ENCODE measurements at regions not wholly inside any gene's neighbourhood (a gene's known extent, or its start where the extent isn't known, plus 50 kb on each side); places are given as distances from the start of the nearest gene placed in this dataset.

GRCh38 chr2:137824501-137824900, 139.8 kb upstream of the HNMT start:
- DNase-seq (ENCODE audit: low spot score): no peak

- DNase-seq (ENCODE audit: low spot score): no peak
These were observed 137.6 kb upstream of the HNMT start for GRCh38 chr2:137826373-137827372.

- no peak for DNase-seq (ENCODE audit: low spot score)
These were observed 135.6 kb upstream of the HNMT start for GRCh38 chr2:137828624-137829023.

GRCh38 chr2:137829251-137829650, 135.0 kb upstream of the HNMT start:
- no peak for DNase-seq (ENCODE audit: low spot score)

GRCh38 chr2:137834760-137835379, 129.4 kb upstream of the HNMT start:
- no peak for DNase-seq (ENCODE audit: low spot score)

GRCh38 chr2:137836671-137837070, 127.6 kb upstream of the HNMT start:
- DNase-seq (ENCODE audit: low spot score): no peak

GRCh38 chr2:137837830-137838229, 126.4 kb upstream of the HNMT start:
- no peak for DNase-seq (ENCODE audit: low spot score)

- DNase-seq (ENCODE audit: low spot score): peak; percentile 35
These were observed 125.8 kb upstream of the HNMT start for GRCh38 chr2:137838255-137839092.

- DNase-seq (ENCODE audit: low spot score): no peak
These were observed 121.8 kb upstream of the HNMT start for GRCh38 chr2:137842430-137842829.

- DNase-seq (ENCODE audit: low spot score): no peak
These were observed 121.3 kb upstream of the HNMT start for GRCh38 chr2:137842952-137843351.

- no peak for DNase-seq (ENCODE audit: low spot score)
These were observed 118.9 kb upstream of the HNMT start for GRCh38 chr2:137845422-137845821.

GRCh38 chr2:137846993-137847392, 117.3 kb upstream of the HNMT start:
- no peak for DNase-seq (ENCODE audit: low spot score)

- no peak for DNase-seq (ENCODE audit: low spot score)
These were observed 116.8 kb upstream of the HNMT start for GRCh38 chr2:137847443-137847842.

GRCh38 chr2:137857881-137858280, 106.4 kb upstream of the HNMT start:
- no peak for DNase-seq (ENCODE audit: low spot score)

- DNase-seq (ENCODE audit: low spot score): no peak
These were observed 101.6 kb upstream of the HNMT start for GRCh38 chr2:137862651-137863050.

- peak; percentile 22 for DNase-seq (ENCODE audit: low spot score)
These were observed 98.2 kb upstream of the HNMT start for GRCh38 chr2:137865954-137866540.

- no peak for DNase-seq (ENCODE audit: low spot score)
These were observed 93.6 kb upstream of the HNMT start for GRCh38 chr2:137870682-137871081.

- no peak for DNase-seq (ENCODE audit: low spot score)
These were observed 91.7 kb upstream of the HNMT start for GRCh38 chr2:137872577-137872976.

- no peak for DNase-seq (ENCODE audit: low spot score)
These were observed 90.6 kb upstream of the HNMT start for GRCh38 chr2:137873536-137874244.

- DNase-seq (ENCODE audit: low spot score): no peak
These were observed 85.2 kb upstream of the HNMT start for GRCh38 chr2:137879121-137879520.

GRCh38 chr2:137881711-137882110, 82.6 kb upstream of the HNMT start:
- DNase-seq (ENCODE audit: low spot score): no peak

Measured in SW480 (cell line).